HG02973 (cell line): ENCODE measurements at regions not wholly inside any gene's neighbourhood (a gene's known extent, or its start where the extent isn't known, plus 50 kb on each side); places are given as distances from the start of the nearest gene placed in this dataset.

ENCODE experiments used
- ATAC-seq: cut with Tn5 transposase; IDR thresholded peaks from one replicate; pipeline ENCODE4 v1.9.1; 2021; ENCODE audit warnings: moderate library complexity; ENCODE audit not compliant: unreplicated experiment

- peak; percentile 97 for ATAC-seq
Observed at GRCh38 chrX:65034668-65035445, 58.6 kb upstream of the ZC4H2 start, which contains the start of gene ZC3H12B. Gene ZC3H12B (plus strand): TSS chrX:65034826.

DNA sequence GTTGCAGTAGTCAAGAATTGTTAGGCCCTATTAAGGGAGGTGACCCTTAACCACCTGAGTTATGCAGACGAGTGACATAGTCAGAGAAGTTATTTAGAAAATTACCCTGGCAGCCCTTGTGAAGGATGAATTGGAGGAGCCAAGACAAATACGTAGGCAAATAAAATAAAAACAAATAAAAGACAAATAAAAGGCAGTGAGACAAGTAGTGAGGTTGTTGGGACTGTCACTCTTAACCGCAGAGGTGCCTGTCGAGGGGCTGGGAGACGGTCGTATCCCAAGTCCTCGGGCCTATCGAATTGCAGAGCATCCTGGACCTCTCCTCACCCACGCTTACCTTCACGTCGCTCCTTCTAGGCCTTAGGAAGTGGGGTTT lies 58.0 kb upstream of the ZC4H2 start:
- ATAC-seq = no peak
